Upper lobe of right lung (tissue), 1 donor: ENCODE measurements at regions not wholly inside any gene's neighbourhood (a gene's known extent, or its start where the extent isn't known, plus 50 kb on each side); places are given as distances from the start of the nearest gene placed in this dataset.
"Not testable (repeated sequence)": the region's sequence is repeated elsewhere in the genome, so short reads cannot be mapped to it uniquely, and the experiment has no call there.

Experiments
- ATAC-seq: fragments of 200-7000 bp; cut with Tn5 transposase; one replicate; pipeline ENCODE4 v1.9.1; 2020; ENCODE audit warnings: mild to moderate bottlenecking, moderate library complexity
- DNase-seq: peaks from one replicate; pipeline ENCODE4 v3.0.0-alpha.2; 2020
- H3K27ac ChIP-seq: fragments of 200-600 bp; one replicate; pipeline ENCODE4 v1.8.0; 2022
- H3K27me3 ChIP-seq: fragments of 200-600 bp; one replicate; pipeline ENCODE4 v1.8.0; 2022; ENCODE audit warnings: mild to moderate bottlenecking
- H3K36me3 ChIP-seq: fragments of 200-600 bp; one replicate; pipeline ENCODE4 v1.8.0; 2022
- H3K4me1 ChIP-seq: fragments of 200-600 bp; one replicate; pipeline ENCODE4 v1.8.0; 2022
- H3K4me3 ChIP-seq: fragments of 200-600 bp; one replicate; pipeline ENCODE4 v1.8.0; 2022; ENCODE audit warnings: mild to moderate bottlenecking
- H3K9me3 ChIP-seq: fragments of 200-600 bp; one replicate; pipeline ENCODE4 v1.8.0; 2022
- intact Hi-C: fragments of 100-400 bp; cut with DNase I; formaldehyde crosslinking; loops from one replicate; pipeline ENCODE4 v1.11.0; 2022
- TF ChIP-seq, protein P1 (sequence below): fragments of 200-600 bp; IDR thresholded peaks from one replicate; pipeline ENCODE4 v1.8.0; 2022; ENCODE audit warnings: antibody characterized with exemption
- donor health status: DM: no; HTN: yes; CAD: no; lungs with severe emphysema.

DNA sequence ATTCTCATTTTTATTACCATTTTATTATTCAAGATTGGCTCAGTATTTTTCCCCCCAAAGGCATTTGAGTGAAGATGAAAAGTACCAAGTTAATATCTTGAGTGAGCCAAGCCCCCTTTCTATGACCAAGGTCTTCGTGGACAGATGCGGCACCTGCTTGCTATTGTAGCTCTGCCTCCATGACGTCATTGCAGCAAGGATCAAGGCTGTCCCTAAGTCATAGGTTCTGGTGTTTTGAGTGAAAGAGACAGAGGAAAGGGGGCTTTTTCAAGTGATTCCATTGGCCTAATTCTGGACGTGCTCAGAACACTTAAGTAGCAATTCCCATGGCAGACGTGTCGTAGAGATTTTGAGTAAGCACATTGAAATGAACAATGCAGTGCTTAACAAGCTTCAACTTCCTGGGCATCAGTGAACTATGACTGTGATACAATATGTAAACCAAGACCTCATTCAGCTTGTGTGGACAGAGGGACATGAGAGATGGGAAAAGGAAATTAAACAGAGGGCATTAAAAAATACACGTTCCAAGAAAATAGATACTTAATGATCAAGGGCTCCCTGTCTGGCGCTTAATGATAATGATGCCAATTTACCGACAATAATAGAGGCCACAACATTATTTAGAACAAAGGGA, 248.7 kb upstream of the NPVF start:
- ATAC-seq (no peak), DNase-seq (no peak)
- Histone ChIP-seq H3K27me3 (no peaks in the 10 kb centered on the region), H3K4me3 (no peak overlapping the region), H3K4me1 (no peaks in the 10 kb centered on the region), H3K9me3 (no peaks in the 10 kb centered on the region), H3K27ac (no peak overlapping the region), H3K36me3 (no peaks in the 10 kb centered on the region)
- TF ChIP-seq, protein P1, sequence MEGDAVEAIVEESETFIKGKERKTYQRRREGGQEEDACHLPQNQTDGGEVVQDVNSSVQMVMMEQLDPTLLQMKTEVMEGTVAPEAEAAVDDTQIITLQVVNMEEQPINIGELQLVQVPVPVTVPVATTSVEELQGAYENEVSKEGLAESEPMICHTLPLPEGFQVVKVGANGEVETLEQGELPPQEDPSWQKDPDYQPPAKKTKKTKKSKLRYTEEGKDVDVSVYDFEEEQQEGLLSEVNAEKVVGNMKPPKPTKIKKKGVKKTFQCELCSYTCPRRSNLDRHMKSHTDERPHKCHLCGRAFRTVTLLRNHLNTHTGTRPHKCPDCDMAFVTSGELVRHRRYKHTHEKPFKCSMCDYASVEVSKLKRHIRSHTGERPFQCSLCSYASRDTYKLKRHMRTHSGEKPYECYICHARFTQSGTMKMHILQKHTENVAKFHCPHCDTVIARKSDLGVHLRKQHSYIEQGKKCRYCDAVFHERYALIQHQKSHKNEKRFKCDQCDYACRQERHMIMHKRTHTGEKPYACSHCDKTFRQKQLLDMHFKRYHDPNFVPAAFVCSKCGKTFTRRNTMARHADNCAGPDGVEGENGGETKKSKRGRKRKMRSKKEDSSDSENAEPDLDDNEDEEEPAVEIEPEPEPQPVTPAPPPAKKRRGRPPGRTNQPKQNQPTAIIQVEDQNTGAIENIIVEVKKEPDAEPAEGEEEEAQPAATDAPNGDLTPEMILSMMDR: no peak
- intact Hi-C loops: no loop called here

DNA sequence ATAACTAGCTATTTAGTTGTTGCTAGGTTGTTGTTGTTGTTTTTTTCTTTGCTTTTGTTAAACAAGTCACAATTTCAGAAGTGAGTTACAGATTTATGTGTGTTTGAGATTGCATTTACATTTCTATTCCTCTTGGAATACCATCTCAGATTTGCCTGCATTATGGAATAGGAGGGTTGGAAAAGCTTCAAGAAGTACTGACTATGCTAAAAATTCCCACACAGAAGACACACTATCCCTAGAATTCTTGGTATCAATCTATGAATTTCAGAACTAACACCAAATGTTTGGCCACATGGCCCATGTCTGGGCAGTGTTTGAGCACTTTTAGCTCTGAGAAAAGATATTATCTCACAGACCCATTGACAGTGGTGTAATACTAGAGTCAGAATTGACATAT, 249.9 kb upstream of the NPVF start:
- H3K27ac ChIP-seq, ATAC-seq, H3K27me3 ChIP-seq, H3K4me3 ChIP-seq, H3K9me3 ChIP-seq, DNase-seq, intact Hi-C loops, H3K4me1 ChIP-seq, H3K36me3 ChIP-seq: not testable (repeated sequence)

DNA sequence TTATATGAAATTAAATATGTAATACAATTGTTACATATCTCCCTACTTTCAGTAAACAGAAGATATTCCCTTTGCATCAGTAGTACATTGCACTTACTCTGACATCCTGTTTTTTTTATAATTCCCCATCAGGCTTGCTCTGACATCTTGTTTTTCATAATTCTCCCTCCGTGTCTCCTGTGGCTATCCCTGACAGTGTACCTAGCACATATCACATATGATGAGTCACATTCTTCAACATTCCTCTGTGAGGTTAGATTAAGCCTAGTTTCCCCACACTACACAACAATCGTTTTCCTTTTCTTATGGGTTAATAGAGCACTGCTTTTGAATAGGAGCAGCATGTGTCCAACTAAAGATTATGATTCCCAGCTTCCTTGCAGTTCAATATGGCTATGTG, 250.6 kb upstream of the NPVF start:
- ATAC-seq: no peak
- Histone ChIP-seq H3K36me3 (no peaks in the 10 kb centered on the region), H3K4me3 (no peak overlapping the region), H3K27me3 (no peaks in the 10 kb centered on the region), H3K27ac (no peak overlapping the region), H3K4me1 (no peaks in the 10 kb centered on the region), H3K9me3 (no peaks in the 10 kb centered on the region)
- no peak for DNase-seq
- TF ChIP-seq, protein P1: no peak
- intact Hi-C loops: no loop called here

DNA sequence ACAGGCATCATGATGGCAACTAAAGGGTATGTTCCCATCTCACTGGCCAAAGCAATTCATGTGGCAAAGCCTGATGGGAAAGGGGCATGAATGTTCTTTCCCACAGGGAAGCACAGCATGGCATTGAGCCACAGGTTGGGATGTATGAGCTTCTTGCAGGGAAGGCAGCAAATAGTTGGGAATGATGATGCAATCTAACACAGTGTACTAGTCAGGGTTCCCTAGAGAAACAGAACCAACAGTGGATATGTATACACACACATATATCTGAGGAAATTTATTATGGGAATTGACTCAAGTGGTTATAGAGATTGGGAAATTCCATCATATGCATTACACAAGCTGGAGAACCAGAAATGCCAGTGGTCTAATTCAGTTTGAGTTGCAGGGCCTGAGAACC, 253.6 kb upstream of the NPVF start:
- DNase-seq: no peak
- no peaks in the 10 kb centered on the region for H3K4me1 ChIP-seq
- intact Hi-C loops: no loop called here
- no peak overlapping the region for H3K27ac ChIP-seq
- no peaks in the 10 kb centered on the region for H3K36me3 ChIP-seq
- ATAC-seq: no peak
- no peaks in the 10 kb centered on the region for H3K9me3 ChIP-seq
- TF ChIP-seq, protein P1: no peak
- no peaks in the 10 kb centered on the region for H3K27me3 ChIP-seq
- no peak overlapping the region for H3K4me3 ChIP-seq

DNA sequence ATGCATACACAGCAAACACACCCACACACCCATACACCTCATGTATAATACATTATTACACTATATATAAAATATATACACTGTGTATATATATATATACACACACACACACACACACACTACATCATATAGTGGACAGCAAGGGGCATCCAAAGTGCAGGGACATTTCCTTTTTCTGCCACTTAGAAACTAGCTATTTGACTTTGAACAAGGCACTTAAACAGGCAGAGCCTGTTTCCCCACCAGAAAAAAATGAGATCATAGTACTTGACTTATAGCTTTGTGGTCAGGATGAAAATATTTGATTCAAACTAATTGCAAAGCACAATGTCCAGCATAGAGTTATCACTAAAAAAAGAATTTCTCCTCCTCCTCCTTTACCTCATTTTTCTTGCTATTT, 254.3 kb upstream of the NPVF start:
- DNase-seq: no peak
- TF ChIP-seq, protein P1: no peak

DNA sequence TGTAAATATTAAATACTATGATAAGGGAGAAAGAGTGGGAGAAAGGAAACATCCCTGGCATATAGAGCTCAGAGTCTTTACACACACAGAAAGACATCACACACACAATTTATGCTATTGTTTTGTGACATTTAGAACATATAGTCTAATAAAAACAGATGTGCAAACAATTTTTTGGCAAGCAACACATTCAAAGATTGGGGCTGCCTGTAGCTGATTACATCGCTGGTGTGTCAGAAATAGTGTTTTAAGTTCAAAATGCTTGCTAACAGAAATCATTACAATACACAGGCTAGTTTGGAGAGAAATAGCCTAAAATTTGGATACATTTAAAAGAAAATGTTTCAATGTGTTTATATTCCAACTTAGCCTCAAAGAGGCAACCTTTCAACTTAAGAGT, 256.7 kb upstream of the NPVF start:
- Histone ChIP-seq H3K27ac (no peak overlapping the region), H3K36me3 (no peaks in the 10 kb centered on the region), H3K4me3 (no peak overlapping the region), H3K4me1 (no peaks in the 10 kb centered on the region), H3K9me3 (no peaks in the 10 kb centered on the region), H3K27me3 (no peaks in the 10 kb centered on the region)
- ATAC-seq (no peak), DNase-seq (no peak)
- intact Hi-C loops: no loop called here
- TF ChIP-seq, protein P1: no peak

More for the DNA sequence above, 254.3 kb upstream of the NPVF start:
- no peaks in the 10 kb centered on the region for H3K36me3 ChIP-seq
- H3K9me3 ChIP-seq: no peaks in the 10 kb centered on the region
- no peak overlapping the region for H3K27ac ChIP-seq
- no peaks in the 10 kb centered on the region for H3K27me3 ChIP-seq
- H3K4me1 ChIP-seq: no peaks in the 10 kb centered on the region
- intact Hi-C loops: no loop called here
- H3K4me3 ChIP-seq: no peak overlapping the region
- ATAC-seq: no peak
